ENCODE measurements at regions not wholly inside any gene's neighbourhood (a gene's known extent, or its start where the extent isn't known, plus 50 kb on each side); places are given as distances from the start of the nearest gene placed in this dataset.
"Not testable (repeated sequence)": the region's sequence is repeated elsewhere in the genome, so short reads cannot be mapped to it uniquely, and the experiment has no call there.

- DNase-seq: no peak
These were observed 115.6 kb upstream of the METAP2 start for GRCh38 chr12:95358111-95359083.

- no peak for DNase-seq
These were observed 108.0 kb upstream of the METAP2 start for GRCh38 chr12:95365912-95366311.

GRCh38 chr12:95368931-95369330, 105.0 kb upstream of the METAP2 start:
- peak; percentile 39 for DNase-seq

DNA sequence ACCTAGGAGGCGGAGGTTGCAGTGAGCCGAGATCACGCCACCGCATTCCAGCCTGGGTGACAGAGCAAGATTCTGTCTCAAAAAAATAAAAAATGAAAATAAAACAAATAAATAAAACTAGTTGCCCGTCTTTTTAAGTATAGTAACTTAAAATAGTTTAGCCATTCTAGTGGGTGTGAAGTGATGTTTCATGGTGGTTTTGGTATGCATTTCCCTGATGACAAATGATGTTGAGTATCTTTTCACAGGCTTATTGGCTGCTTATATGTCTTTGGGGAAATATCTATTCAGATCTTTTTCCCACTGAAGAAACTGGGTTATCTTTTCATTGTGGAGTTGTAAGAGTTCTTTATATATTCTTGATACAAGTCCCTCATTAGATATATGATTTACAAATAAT, 102.4 kb upstream of the METAP2 start:
- no peak for DNase-seq

DNA sequence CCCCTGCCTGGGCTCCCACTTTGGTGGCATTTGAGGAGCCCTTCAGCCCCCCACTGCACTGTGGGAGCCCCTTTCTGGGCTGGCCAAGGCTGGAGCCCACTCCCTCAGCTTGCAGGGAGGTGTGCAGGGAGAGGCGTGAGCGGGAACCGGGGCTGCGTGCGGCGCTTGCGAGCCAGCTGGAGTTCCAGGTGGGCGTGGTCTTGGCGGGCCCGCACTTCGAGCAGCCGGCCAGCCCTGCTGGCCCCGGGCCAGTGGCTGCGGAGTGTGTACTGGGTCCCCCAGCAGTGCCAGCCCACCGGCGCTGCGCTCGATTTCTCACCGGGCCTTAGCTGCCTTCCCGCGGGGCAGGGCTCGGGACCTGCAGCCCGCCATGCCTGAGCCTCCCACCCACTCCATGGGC, 94.5 kb upstream of the METAP2 start:
- not testable (repeated sequence) for DNase-seq

DNA sequence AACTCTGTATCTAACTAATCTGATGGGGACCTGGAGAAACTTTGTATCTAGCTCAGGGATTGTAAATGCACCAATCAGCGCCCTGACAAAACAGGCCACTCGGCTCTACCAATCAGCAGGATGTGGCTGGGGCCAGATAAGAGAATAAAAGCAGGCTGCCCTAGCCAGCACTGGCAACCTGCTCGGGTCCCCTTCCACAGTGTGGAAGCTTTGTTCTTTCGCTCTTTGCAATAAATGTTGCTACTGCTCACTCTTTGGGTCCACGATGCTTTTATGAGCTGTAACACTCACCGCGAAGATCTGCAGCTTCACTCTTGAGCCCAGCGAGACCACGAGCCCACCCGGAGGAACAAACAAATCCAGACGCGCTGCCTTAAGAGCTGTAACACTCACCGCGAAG, 93.6 kb upstream of the METAP2 start:
- DNase-seq: not testable (repeated sequence)

DNA sequence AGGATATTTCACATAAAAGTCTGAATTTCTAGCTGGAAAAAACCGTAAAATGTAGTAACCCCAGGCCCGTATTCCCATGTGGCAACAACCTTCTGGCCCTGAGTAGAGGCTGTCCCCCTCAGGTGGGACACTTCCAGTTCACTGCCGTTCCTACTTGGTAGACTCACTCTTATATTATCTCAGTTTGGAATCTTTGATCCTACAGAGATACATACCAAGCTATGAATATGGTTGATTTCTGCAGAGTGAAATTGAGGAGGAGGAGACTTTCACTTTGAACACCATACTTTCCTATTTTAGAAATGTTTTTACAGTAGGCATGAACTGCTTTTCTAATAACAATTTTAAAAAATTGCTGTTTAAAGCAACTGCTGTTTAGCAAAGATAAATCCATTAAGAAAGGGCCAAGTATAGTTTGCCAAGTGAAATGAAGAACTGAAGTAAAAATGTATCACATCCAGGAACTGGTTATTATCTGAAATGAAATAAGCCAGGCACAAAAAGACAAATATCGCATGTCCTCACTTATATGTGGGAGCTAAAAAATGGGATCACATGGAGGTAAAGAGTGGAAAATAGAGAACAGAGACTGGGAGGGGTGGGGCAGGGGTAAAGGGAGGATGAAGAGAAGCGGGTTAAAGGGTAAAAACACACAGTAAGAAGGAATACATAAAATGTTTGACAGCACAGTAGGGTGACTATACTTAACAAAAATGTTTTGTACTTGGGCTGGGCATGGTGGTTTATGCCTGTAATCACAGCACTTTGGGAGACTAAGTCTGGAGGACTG, 92.8 kb upstream of the METAP2 start:
- no peak for DNase-seq

DNA sequence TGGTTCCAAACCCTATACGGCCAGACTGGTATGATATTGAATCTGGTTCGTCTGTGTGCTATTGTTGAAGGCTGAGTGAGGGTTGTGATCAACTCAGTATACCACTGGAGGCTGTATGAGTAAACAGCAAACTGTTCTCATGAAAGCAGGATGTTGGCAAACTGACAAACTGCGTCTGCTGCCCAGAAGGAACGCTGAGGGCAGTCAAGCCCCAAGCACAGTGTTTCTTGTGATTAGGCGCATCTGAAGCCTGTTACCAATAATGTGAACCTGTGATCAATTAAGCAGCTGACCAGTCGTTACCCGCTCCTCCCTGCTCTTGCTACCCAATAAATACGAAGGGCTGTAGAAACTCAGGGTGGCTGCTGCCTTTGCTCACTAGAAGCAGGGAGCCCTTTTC, 90.0 kb upstream of the METAP2 start:
- DNase-seq: peak; percentile 44

- DNase-seq: no peak
These were observed 89.2 kb upstream of the METAP2 start for GRCh38 chr12:95384785-95385184.

DNA sequence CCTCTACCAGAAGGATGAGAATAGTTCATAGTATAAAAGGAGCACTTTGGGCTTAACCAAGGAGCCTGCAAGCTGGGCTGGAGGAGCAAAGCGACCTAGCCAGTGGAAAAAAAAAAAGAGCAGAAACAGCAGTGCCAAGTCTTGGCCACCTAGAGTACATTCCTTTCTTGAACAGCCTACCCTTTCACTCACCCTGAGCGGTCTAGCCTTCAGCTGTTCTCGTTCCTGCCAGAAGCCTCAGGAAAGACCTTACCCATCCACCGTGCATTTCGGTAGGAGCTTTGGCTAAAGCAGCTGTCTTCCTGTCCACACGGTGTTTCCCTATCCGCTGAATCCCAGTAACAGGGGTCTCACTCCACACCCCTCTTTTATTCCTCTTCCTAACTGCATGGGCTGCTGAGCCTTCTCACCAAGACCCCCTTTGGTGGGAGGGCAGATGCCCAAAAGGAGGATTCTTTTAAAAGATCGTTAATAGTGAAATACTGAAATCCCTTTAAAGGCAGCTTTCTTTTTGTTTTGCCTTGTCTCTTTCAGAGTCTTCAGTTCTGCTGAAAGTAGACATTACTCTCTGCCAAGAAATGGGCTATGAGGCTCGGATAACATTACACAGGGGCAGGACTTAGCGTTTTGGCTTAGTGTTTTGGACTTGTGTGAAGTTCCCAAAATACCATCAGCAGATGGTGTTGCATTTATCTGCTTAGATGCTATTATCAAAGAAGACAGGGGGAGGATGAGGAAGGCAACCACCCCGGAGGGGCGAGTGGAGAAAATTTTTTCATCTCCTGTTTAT, 88.5 kb upstream of the METAP2 start:
- DNase-seq: peak; percentile 28

GRCh38 chr12:95386051-95386450, 87.9 kb upstream of the METAP2 start:
- DNase-seq: peak; percentile 7

GRCh38 chr12:95388260-95388659, 85.7 kb upstream of the METAP2 start:
- not testable (repeated sequence) for DNase-seq

DNA sequence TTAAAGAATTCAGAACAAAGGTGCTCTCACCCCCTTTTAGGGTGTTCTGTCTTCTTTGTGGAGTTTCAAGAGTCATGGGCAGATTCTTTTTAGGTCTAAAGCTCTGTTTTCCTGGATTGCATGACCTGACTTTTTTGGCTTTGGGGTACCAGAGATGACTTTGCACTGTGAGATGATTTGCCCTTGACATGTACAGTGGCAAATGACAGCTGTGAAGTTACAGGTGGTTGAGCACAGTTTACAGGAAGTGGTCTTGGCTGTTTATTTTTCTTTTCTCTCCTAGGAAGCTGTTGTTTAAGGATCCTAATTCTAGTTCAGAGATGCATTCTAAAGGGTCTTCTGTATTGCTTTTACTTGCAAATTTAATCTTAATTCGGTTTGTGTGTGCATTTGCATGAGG, 83.8 kb upstream of the METAP2 start:
- DNase-seq: no peak

- DNase-seq: no peak
These were observed 83.0 kb upstream of the METAP2 start for GRCh38 chr12:95390932-95391331.

DNA sequence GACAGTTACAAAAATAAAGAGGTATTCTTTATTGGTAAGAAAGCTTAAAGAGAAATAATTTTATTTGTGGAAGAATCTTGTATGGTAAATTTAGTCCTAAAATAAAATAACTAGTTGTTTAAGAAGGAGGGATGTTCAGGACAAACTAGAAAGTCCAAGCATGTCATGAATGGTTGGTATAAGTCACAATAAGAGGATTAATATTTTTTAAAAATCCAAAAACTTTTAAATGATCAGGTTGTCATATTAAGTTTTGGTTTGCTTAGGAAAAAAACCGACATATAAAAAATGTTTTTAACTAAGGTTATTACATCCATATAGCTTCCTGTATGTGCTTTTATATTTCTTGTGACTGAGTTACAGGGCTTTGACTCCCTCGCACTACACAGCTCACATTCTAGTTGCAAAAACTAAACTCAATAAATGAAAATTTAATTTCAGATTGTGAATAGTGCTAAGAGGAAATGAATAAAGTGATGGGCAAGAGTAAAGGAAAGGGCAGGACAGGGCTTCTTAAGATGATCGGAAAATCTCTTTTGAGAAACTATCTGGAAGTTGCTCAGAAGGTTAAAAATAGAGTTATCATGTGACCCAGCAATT, 80.7 kb upstream of the METAP2 start:
- no peak for DNase-seq

DNA sequence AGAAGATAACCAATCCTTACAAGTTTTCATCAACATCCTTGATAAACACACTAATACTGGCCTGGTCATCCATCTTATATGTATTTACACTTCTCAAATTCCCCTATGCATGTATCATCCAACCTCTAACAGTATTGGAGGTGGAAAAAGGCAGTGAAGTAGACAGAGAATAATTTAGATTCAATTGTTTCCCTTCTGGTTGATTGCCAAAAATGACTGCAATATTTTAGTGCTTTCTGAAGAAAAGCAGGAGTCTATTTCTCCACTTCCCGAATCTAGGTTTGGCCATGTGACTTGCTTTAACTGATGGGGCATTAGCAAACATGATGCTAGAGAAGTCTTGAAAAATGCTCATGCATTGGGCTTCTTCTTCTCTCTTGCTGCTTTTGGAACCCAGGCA, 78.3 kb upstream of the METAP2 start:
- peak; percentile 5 for DNase-seq

DNA sequence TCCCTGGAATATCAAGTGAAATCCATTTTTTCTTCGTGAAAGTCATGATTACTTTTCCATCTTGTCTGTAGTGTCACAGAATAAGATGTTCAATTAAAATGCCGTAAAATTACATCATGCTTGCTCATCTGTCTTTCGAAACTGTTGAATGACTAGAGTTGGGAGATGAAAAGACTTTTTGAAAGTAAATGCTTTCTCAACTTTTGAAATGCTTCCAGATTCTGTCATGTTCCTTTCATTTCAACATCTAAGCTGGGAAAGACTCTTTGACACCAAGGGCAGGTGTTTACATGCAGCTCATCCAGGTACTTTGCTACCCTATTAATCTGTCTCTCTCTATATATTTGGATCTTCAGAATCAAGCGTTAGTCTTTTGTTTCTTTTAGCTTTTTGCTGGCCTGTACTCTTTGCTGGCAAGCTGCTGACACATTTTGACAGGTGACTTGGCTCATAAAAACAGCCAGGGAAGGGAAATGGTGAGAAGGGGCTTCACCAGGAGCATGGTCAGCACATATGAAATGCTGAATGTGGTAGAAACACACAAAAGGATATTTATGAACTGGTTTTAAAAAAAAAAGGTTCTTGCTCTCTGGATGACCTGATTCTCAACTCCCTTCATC, 77.0 kb upstream of the METAP2 start:
- peak; percentile 61 for DNase-seq

- DNase-seq: no peak
These were observed 76.4 kb upstream of the METAP2 start for GRCh38 chr12:95397571-95397970.

- no peak for DNase-seq
These were observed 71.9 kb upstream of the METAP2 start for GRCh38 chr12:95402096-95402495.

DNA sequence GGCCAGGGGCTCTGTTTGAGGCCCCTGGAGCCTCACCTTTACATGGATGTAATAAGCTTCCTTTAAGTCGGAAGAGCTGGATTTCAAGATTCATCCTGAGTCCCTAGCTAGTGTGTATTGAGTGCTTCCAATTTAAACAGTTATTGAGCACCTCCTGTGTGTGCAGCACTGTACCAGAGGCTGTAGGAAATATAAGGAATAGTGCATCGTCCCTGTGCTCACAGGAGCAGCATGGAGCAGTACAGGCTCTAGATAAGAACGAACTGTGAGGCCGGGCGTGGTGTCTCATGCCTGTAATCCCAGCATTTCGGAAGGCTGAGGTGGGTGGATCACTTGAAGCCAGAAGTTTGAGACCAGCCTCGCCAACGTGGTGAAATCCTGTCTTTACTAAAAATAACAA, 65.8 kb upstream of the METAP2 start:
- no peak for DNase-seq

GRCh38 chr12:95411057-95411456, 62.9 kb upstream of the METAP2 start:
- no peak for DNase-seq

- no peak for DNase-seq
These were observed 62.5 kb upstream of the METAP2 start for GRCh38 chr12:95411466-95411865.
